Glutamatergic neuron (in vitro differentiated cells): ENCODE measurements at regions not wholly inside any gene's neighbourhood (a gene's known extent, or its start where the extent isn't known, plus 50 kb on each side); places are given as distances from the start of the nearest gene placed in this dataset.

ENCODE experiments used
- DNase-seq: peaks from one replicate; pipeline ENCODE4 v3.0.0; 2022
- H3K27ac Mint-ChIP-seq: one replicate; pipeline ENCODE4 v1.8.0; 2020; ENCODE audit warnings: mild to moderate bottlenecking, mixed read lengths, inconsistent platforms; ENCODE audit not compliant: unreplicated experiment
- H3K27me3 Mint-ChIP-seq: one replicate; pipeline ENCODE4 v1.8.0; 2020; ENCODE audit warnings: mild to moderate bottlenecking, moderate library complexity, mixed read lengths, inconsistent platforms; ENCODE audit not compliant: unreplicated experiment
- H3K36me3 Mint-ChIP-seq: one replicate; pipeline ENCODE4 v1.8.0; 2020; ENCODE audit warnings: mild to moderate bottlenecking, mixed read lengths, inconsistent platforms; ENCODE audit not compliant: unreplicated experiment
- H3K4me1 Mint-ChIP-seq: one replicate; pipeline ENCODE4 v1.8.0; 2020; ENCODE audit warnings: mild to moderate bottlenecking, low read depth, mixed read lengths, inconsistent platforms; ENCODE audit not compliant: unreplicated experiment
- H3K4me3 Mint-ChIP-seq: one replicate; pipeline ENCODE4 v1.8.0; 2020; ENCODE audit warnings: mild to moderate bottlenecking, mixed read lengths, inconsistent platforms; ENCODE audit not compliant: unreplicated experiment
- H3K9me3 Mint-ChIP-seq: one replicate; pipeline ENCODE4 v1.8.0; 2020; ENCODE audit warnings: mild to moderate bottlenecking, moderate library complexity, mixed read lengths, inconsistent platforms; ENCODE audit not compliant: unreplicated experiment
- TF ChIP-seq, protein P1 (sequence below): fragments of 200-600 bp; sonication (generic); IDR thresholded peaks from one replicate; pipeline ENCODE4 v1.5.0; 2021; ENCODE audit not compliant: partially characterized antibody, unreplicated experiment

DNA sequence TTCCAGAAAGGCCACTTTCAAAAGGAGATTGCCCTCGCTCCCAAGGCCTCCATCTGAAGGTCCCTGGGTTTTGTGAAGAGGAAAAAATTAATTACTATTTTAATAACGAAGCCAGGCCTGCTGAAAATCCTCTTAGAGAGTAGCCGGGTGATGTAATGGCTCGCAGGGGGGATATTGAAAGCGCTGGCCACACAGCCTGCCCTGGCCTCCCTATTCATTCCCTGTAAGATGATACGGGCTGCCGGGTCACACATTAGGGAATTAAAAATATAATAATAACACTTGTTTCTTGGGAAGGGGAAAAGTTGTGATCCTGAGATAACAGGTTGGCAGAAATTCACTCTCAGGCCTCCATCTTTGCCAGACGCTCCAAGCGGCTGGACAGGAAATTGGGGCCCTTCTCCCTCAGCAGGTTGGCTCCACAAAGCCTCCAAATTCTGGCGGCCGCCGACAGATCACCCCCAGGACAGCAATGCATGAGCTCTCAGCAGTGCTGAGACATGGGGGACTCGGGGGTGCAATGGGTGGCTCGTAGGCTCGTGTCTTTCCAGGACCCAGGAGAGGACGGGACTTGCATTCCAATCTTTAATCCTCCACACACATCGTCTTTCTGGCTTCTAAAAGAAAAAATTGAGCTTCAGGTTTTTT is 299.9 kb upstream of the SALL3 start:
- H3K27me3 Mint-ChIP-seq, result peaks cover 4% of the 10 kb centered on the region
- H3K27ac Mint-ChIP-seq, result no peak overlapping the region
- H3K4me1 Mint-ChIP-seq, result peaks cover 2% of the 10 kb centered on the region
- TF ChIP-seq, protein P1, sequence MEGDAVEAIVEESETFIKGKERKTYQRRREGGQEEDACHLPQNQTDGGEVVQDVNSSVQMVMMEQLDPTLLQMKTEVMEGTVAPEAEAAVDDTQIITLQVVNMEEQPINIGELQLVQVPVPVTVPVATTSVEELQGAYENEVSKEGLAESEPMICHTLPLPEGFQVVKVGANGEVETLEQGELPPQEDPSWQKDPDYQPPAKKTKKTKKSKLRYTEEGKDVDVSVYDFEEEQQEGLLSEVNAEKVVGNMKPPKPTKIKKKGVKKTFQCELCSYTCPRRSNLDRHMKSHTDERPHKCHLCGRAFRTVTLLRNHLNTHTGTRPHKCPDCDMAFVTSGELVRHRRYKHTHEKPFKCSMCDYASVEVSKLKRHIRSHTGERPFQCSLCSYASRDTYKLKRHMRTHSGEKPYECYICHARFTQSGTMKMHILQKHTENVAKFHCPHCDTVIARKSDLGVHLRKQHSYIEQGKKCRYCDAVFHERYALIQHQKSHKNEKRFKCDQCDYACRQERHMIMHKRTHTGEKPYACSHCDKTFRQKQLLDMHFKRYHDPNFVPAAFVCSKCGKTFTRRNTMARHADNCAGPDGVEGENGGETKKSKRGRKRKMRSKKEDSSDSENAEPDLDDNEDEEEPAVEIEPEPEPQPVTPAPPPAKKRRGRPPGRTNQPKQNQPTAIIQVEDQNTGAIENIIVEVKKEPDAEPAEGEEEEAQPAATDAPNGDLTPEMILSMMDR, result no peak
- peaks cover 8% of the 10 kb centered on the region for H3K9me3 Mint-ChIP-seq
- H3K4me3 Mint-ChIP-seq, result no peak overlapping the region
- peaks cover 9% of the 10 kb centered on the region for H3K36me3 Mint-ChIP-seq
- no peak for DNase-seq

DNA sequence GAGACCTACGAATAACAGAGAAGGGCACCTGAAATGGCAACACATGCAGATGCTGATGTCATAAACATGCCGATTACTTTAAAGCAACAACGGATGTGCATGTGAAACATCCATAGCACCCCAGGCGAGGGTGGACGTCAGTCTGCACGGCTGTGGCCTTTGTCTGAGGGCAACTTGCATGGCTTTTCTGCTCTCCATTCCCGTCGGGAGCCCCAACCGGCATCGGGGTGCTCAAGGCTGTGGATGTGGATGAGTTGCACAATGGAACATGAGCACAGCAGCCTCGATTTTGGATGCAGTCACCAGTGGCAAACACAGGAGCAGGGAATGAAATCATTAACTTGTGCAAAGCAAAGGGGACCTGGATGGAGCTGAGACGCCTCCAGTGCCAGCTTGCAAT is 298.2 kb upstream of the SALL3 start:
- Mint-ChIP-seq H3K4me3 (no peak overlapping the region), H3K4me1 (peaks cover 2% of the 10 kb centered on the region), H3K27ac (no peak overlapping the region), H3K9me3 (peaks cover 4% of the 10 kb centered on the region), H3K36me3 (peaks cover 5% of the 10 kb centered on the region), H3K27me3 (no peaks in the 10 kb centered on the region)
- no peak for DNase-seq
- TF ChIP-seq, protein P1, result no peak

DNA sequence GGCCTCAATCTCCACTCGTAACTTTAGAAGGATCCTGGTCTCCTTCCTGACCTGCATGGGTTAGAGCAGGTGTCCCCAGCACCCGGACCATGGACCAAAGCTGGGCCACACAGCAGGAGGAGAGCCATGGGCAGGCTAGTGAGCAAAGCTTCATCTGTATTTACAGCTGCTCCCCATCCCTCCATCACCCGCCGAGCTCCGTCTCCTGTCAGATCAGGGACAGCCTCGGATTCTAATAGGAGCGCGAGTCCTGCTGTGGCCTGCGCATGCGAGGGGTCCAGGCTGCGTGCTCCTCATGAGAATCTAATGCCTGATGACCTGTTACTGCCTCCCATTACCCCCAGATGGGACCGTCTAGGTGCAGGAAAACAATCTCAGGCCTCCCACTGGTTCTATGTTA is 297.7 kb upstream of the SALL3 start:
- peaks cover 5% of the 10 kb centered on the region for H3K36me3 Mint-ChIP-seq
- H3K4me1 Mint-ChIP-seq, result peaks cover 2% of the 10 kb centered on the region
- no peaks in the 10 kb centered on the region for H3K27me3 Mint-ChIP-seq
- H3K4me3 Mint-ChIP-seq, result no peak overlapping the region
- H3K27ac Mint-ChIP-seq, result no peak overlapping the region
- TF ChIP-seq, protein P1, result no peak
- H3K9me3 Mint-ChIP-seq, result peaks cover 3% of the 10 kb centered on the region
- DNase-seq, result no peak

DNA sequence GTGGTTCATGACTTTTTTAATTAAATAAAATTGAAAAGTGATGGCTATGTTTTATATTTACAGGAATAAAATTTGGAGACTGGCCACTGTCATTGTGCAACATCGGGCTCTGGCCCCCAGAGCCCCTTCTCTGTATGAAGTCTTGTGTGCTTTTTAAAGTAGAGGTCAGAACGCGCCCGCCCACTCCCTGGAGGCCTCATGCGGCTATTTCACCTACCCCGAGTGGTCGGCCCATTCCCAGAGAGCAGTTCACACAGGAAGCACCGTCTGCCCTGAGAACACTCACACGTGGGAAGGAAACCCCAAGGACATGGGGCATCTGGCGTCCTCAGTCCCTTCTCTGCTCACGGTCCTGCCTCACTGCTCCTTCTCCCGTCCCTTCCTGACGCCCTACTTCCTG is 296.9 kb upstream of the SALL3 start:
- Mint-ChIP-seq H3K36me3 (peaks cover 5% of the 10 kb centered on the region), H3K9me3 (peaks cover 3% of the 10 kb centered on the region), H3K4me1 (peaks cover 2% of the 10 kb centered on the region), H3K27ac (no peak overlapping the region), H3K27me3 (no peaks in the 10 kb centered on the region), H3K4me3 (no peak overlapping the region)
- TF ChIP-seq, protein P1, result no peak
- no peak for DNase-seq

DNA sequence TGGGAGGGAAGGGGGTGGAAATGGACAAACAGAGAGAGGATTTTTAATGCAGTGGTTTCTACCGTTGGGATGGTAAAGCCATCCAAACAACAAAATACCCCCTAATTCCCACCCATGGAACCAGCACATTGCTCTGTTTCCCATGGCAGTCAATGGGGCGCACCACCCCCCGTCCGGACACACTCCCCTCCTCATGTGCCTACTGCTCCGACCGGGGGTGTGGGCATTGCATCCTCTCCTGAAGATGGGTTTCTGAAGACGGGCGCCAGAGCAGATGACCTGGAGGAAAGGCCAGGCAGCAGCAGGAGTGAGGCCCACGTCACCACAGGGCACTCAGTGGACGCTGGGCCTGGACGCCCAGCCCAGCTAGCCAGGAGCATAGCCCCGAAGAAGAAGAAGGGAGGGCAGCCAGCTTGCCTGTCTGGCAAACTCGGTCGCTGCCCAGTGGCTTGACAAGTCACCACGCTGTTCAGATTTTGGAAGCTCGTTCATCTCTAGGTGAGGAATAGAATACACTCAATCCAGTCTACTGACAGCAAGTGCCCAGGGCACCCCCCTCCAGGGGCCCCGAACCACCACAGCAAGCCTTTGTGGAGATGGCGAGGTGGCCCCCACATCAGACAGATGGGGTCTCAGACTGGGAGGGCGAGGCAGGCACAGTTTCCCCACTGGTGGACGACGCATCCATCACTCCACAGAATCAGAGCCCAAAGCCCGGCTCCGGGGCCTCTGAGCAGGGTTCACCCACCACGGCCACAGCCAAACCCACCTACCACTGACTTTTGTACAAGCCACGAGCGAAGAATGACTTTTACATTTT is 296.2 kb upstream of the SALL3 start:
- H3K27ac Mint-ChIP-seq, result no peak overlapping the region
- H3K9me3 Mint-ChIP-seq, result peaks cover 3% of the 10 kb centered on the region
- H3K36me3 Mint-ChIP-seq, result peaks cover 4% of the 10 kb centered on the region
- TF ChIP-seq, protein P1, result no peak
- no peak for DNase-seq
- peaks cover 2% of the 10 kb centered on the region for H3K4me1 Mint-ChIP-seq
- H3K4me3 Mint-ChIP-seq, result no peak overlapping the region
- H3K27me3 Mint-ChIP-seq, result no peaks in the 10 kb centered on the region
